Osteoblast (primary cell): ENCODE measurements at regions not wholly inside any gene's neighbourhood (a gene's known extent, or its start where the extent isn't known, plus 50 kb on each side); places are given as distances from the start of the nearest gene placed in this dataset.

Experiments
- DNase-seq: peaks from one replicate; pipeline ENCODE4 v3.0.0; 2011; ENCODE audit warnings: low spot score, mixed read lengths; ENCODE audit not compliant: insufficient read length; ENCODE audit errors: missing footprints
- H2AFZ ChIP-seq: 2 replicates; pipeline ENCODE4 v1.6.0; 2011; ENCODE audit warnings: mild to moderate bottlenecking, low read length
- H3K27ac ChIP-seq: 2 replicates; pipeline ENCODE4 v1.5.1; 2011; ENCODE audit warnings: mild to moderate bottlenecking, low read depth, low read length, moderate library complexity
- H3K27me3 ChIP-seq: 2 replicates; pipeline ENCODE4 v1.6.0; 2012; ENCODE audit warnings: mild to moderate bottlenecking, control low read depth, inconsistent platforms, low read length, moderate library complexity; ENCODE audit not compliant: insufficient read depth
- H3K36me3 ChIP-seq: 2 replicates; pipeline ENCODE4 v1.5.1; 2011; ENCODE audit warnings: mild to moderate bottlenecking, low read length, control low read depth, moderate library complexity; ENCODE audit not compliant: insufficient read depth
- H3K4me1 ChIP-seq: 2 replicates; pipeline ENCODE4 v1.5.1; 2011; ENCODE audit warnings: mild to moderate bottlenecking, low read length, control low read depth, moderate library complexity; ENCODE audit not compliant: insufficient read depth
- H3K4me2 ChIP-seq: 2 replicates; pipeline ENCODE4 v1.6.0; 2011; ENCODE audit warnings: mild to moderate bottlenecking, low read length; ENCODE audit not compliant: insufficient read depth
- H3K4me3 ChIP-seq: fragments of 200-600 bp; sonication (generic); 3 replicates; pipeline ENCODE4 v1.5.1; 2012; ENCODE audit warnings: mild to moderate bottlenecking, low read length, inconsistent platforms; ENCODE audit not compliant: insufficient read depth
- H3K79me2 ChIP-seq: 2 replicates; pipeline ENCODE4 v1.6.0; 2012; ENCODE audit warnings: mild to moderate bottlenecking, low read length, control low read depth, inconsistent platforms; ENCODE audit not compliant: insufficient read depth
- H3K9me3 ChIP-seq: 2 replicates; pipeline ENCODE4 v1.5.1; 2011; ENCODE audit warnings: low read depth, low read length, control low read depth
- H4K20me1 ChIP-seq: 2 replicates; pipeline ENCODE4 v1.6.0; 2012; ENCODE audit warnings: mild to moderate bottlenecking, low read length, control low read depth; ENCODE audit not compliant: insufficient read depth
- CTCF ChIP-seq: IDR thresholded peaks from 2 replicates; pipeline ENCODE4 v1.5.1; 2011; ENCODE audit warnings: mild to moderate bottlenecking, low read depth, low read length, moderate library complexity; ENCODE audit errors: extremely low read depth

GRCh38 chr4:54484383-54484782 is 173.4 kb upstream of the KIT start:
- no peaks in the 10 kb centered on the region for H3K4me1 ChIP-seq
- H3K27me3 ChIP-seq, result no peaks in the 10 kb centered on the region
- H3K27ac ChIP-seq, result no peak overlapping the region
- no peak overlapping the region for H3K4me2 ChIP-seq
- no peak overlapping the region for H2AFZ ChIP-seq
- no peak for DNase-seq
- no peak overlapping the region for H3K4me3 ChIP-seq
- H3K79me2 ChIP-seq, result no peaks in the 10 kb centered on the region
- no peak for TF ChIP-seq CTCF
- no peaks in the 10 kb centered on the region for H4K20me1 ChIP-seq
- H3K9me3 ChIP-seq, result no peaks in the 10 kb centered on the region
- no peaks in the 10 kb centered on the region for H3K36me3 ChIP-seq

- no peaks in the 10 kb centered on the region for H3K36me3 ChIP-seq
- H3K4me2 ChIP-seq, result no peak overlapping the region
- no peak for TF ChIP-seq CTCF
- H3K79me2 ChIP-seq, result no peaks in the 10 kb centered on the region
- no peaks in the 10 kb centered on the region for H4K20me1 ChIP-seq
- no peaks in the 10 kb centered on the region for H3K9me3 ChIP-seq
- H2AFZ ChIP-seq, result no peak overlapping the region
- H3K4me1 ChIP-seq, result no peaks in the 10 kb centered on the region
- H3K27me3 ChIP-seq, result no peaks in the 10 kb centered on the region
- no peak overlapping the region for H3K27ac ChIP-seq
- H3K4me3 ChIP-seq, result no peak overlapping the region
- peak; percentile 73 for DNase-seq
These were observed 170.3 kb upstream of the KIT start for GRCh38 chr4:54487491-54487890.

GRCh38 chr4:54493862-54494261 is 163.9 kb upstream of the KIT start:
- Histone ChIP-seq H3K79me2 (no peaks in the 10 kb centered on the region), H3K4me1 (peaks cover 7% of the 10 kb centered on the region), H3K4me3 (no peak overlapping the region), H3K9me3 (no peaks in the 10 kb centered on the region), H3K27ac (no peak overlapping the region), H4K20me1 (no peaks in the 10 kb centered on the region), H2AFZ (no peak overlapping the region), H3K27me3 (no peaks in the 10 kb centered on the region), H3K4me2 (no peak overlapping the region), H3K36me3 (no peaks in the 10 kb centered on the region)
- DNase-seq, result no peak
- no peak for TF ChIP-seq CTCF

- Histone ChIP-seq H2AFZ (no peak overlapping the region), H3K9me3 (no peaks in the 10 kb centered on the region), H3K4me2 (no peak overlapping the region), H3K36me3 (no peaks in the 10 kb centered on the region), H3K27me3 (no peaks in the 10 kb centered on the region), H3K4me1 (peaks cover 16% of the 10 kb centered on the region), H3K27ac (no peak overlapping the region), H4K20me1 (no peaks in the 10 kb centered on the region), H3K79me2 (no peaks in the 10 kb centered on the region), H3K4me3 (no peak overlapping the region)
- DNase-seq, result no peak
- TF ChIP-seq CTCF, result no peak
These were observed 162.7 kb upstream of the KIT start for GRCh38 chr4:54495091-54495490.
